HepG2 (cell line): ENCODE measurements at regions not wholly inside any gene's neighbourhood (a gene's known extent, or its start where the extent isn't known, plus 50 kb on each side); places are given as distances from the start of the nearest gene placed in this dataset.

Source experiments
- ATAC-seq: fragments of 200-7000 bp; cut with Tn5 transposase; 3 replicates; pipeline ENCODE4 v1.9.1; 2020; ENCODE audit warnings: mild to moderate bottlenecking, moderate library complexity
- BruUV-seq: library from RNA; stranded (reverse); fragments of 400-500 nt; replicated peaks from 2 replicates; lab custom pipeline; 2021; lab: Mats Ljungman, UMichigan
- CTCF ChIA-PET: fragments of 300-600 bp; formaldehyde crosslinking; extraction: SDS; loops from one replicate; lab custom pipeline; 2021; ENCODE audit warnings: low total read pairs, inconsistent platforms, low intra/inter-chr PET ratio; lab: Yijun Ruan, JAX
- POLR2A ChIA-PET: fragments of 350-600 bp; sonication (Branson Sonifier 250); formaldehyde crosslinking; loops from one replicate; lab custom pipeline; 2020; ENCODE audit warnings: antibody characterized with exemption, inconsistent platforms; lab: Yijun Ruan, JAX
- DNase-seq: peaks from one replicate; pipeline ENCODE4 v3.0.0-alpha.2; 2015; ENCODE audit warnings: low spot score
- FAIRE-seq: peaks from 3 replicates; lab custom pipeline; 2011; peaks lifted over from hg19 to GRCh38; lab: Jason Lieb, UNC
- H2AFZ ChIP-seq: one replicate; pipeline ENCODE4 v1.6.1; 2011; ENCODE audit warnings: low read length, inconsistent platforms
- H3K27ac ChIP-seq: fragments of 300-600 bp; 3 replicates; pipeline ENCODE4 v1.8.0; 2011; ENCODE audit warnings: mixed run types, mild to moderate bottlenecking, mixed read lengths, low read length, inconsistent platforms; ENCODE audit not compliant: insufficient read depth; ENCODE audit errors: extremely low read length
- H3K27me3 ChIP-seq, 2 experiments: fragments of 200-600 bp in 1 of 2; 2 replicates in 1 of 2; 3 replicates in 1 of 2; pipeline versions ENCODE4 v1.6.0 to v1.8.0; 2011; ENCODE audit warnings: low read length in 2 of 2, mild to moderate bottlenecking in 2 of 2, moderate library complexity in 2 of 2, inconsistent platforms in 1 of 2; ENCODE audit not compliant: insufficient read depth in 2 of 2, control insufficient read depth in 1 of 2
- H3K36me3 ChIP-seq, 2 experiments: fragments of 200-600 bp in 1 of 2; replicated peaks in 1 of 2; 2 replicates in 1 of 2; 3 replicates in 1 of 2; pipeline versions ENCODE4 v1.5.1 to v1.8.0; 2011; ENCODE audit warnings: low read length in 2 of 2, inconsistent platforms in 1 of 2; ENCODE audit not compliant: insufficient read depth in 2 of 2, control insufficient read depth in 1 of 2
- H3K4me1 ChIP-seq: 2 replicates; pipeline ENCODE4 v1.5.1; 2012; ENCODE audit warnings: low read length, inconsistent platforms; ENCODE audit not compliant: insufficient read depth
- H3K4me2 ChIP-seq: 2 replicates; pipeline ENCODE4 v1.6.0; 2011; ENCODE audit warnings: low read depth, low read length, inconsistent platforms
- H3K4me3 ChIP-seq, 3 experiments: fragments of 200-600 bp in 1 of 3; sonication (generic), shearing (Covaris generic) in 1 of 3; replicated peaks in 1 of 3; 2 replicates each; pipeline ENCODE4 v1.5.1; 2011 to 2016; ENCODE audit warnings: low read length in 3 of 3, inconsistent platforms in 2 of 3, low read depth in 2 of 3, mild to moderate bottlenecking in 2 of 3, control low read depth in 1 of 3, mixed read lengths in 1 of 3; ENCODE audit not compliant: insufficient read depth in 1 of 3
- H3K79me2 ChIP-seq: one replicate; pipeline ENCODE4 v1.6.1; 2011; ENCODE audit warnings: low read length, inconsistent platforms; ENCODE audit not compliant: insufficient read depth
- H3K9ac ChIP-seq: 2 replicates; pipeline ENCODE4 v1.6.0; 2011; ENCODE audit warnings: mild to moderate bottlenecking, low read depth, low read length, inconsistent platforms; ENCODE audit not compliant: insufficient read depth
- H3K9me3 ChIP-seq: 2 replicates; pipeline ENCODE4 v1.5.1; 2012; ENCODE audit warnings: mild to moderate bottlenecking, low read length
- H4K20me1 ChIP-seq: 2 replicates; pipeline ENCODE4 v1.6.0; 2011; ENCODE audit warnings: inconsistent platforms, mild to moderate bottlenecking, low read length, moderate library complexity; ENCODE audit not compliant: insufficient read depth
- AHR ChIP-seq: IDR thresholded peaks from 2 replicates; pipeline ENCODE4 v1.6.1; 2018; ENCODE audit warnings: missing genetic modification reagents, missing compliant biosample characterization
- DNMT3B ChIP-seq: conservative IDR thresholded peaks from 2 replicates; pipeline ENCODE4 v1.6.1; 2016; ENCODE audit warnings: missing biosample characterization, control low read depth
- KDM1A ChIP-seq: IDR thresholded peaks from 2 replicates; pipeline ENCODE4 v1.6.1; 2016; ENCODE audit warnings: missing compliant biosample characterization
- KDM5B ChIP-seq: sonication (generic); formaldehyde crosslinking; IDR thresholded peaks from 2 replicates; pipeline ENCODE4 v1.4.0; 2020; ENCODE audit warnings: missing genetic modification reagents, mild to moderate bottlenecking, borderline replicate concordance
- MATR3 ChIP-seq: sonication (generic); formaldehyde crosslinking; IDR thresholded peaks from 2 replicates; pipeline ENCODE4 v1.4.0; 2020; ENCODE audit warnings: missing genetic modification reagents
- MTA1 ChIP-seq: sonication (generic); formaldehyde crosslinking; IDR thresholded peaks from 2 replicates; pipeline ENCODE4 v1.4.0; 2020; ENCODE audit warnings: missing genetic modification reagents, mild to moderate bottlenecking, borderline replicate concordance
- MXD4 ChIP-seq: IDR thresholded peaks from 2 replicates; pipeline ENCODE4 v1.6.1; 2016; ENCODE audit warnings: mild to moderate bottlenecking, missing biosample characterization, missing genetic modification reagents
- MYC ChIP-seq: sonication (generic); formaldehyde crosslinking; IDR thresholded peaks from 2 replicates; pipeline ENCODE4 v1.9.0; 2021; ENCODE audit warnings: missing genetic modification reagents, borderline replicate concordance
- NBN ChIP-seq: fragments of 450-650 bp; conservative IDR thresholded peaks from 2 replicates; pipeline ENCODE4 v1.6.1; 2017
- TRIM24 ChIP-seq: sonication (generic); formaldehyde crosslinking; IDR thresholded peaks from 2 replicates; pipeline ENCODE4 v1.8.0; 2022; ENCODE audit warnings: mild to moderate bottlenecking, missing genetic modification reagents
- ZFP36L1 ChIP-seq: sonication (generic); formaldehyde crosslinking; IDR thresholded peaks from 2 replicates; pipeline ENCODE4 v1.8.0; 2022; ENCODE audit warnings: mild to moderate bottlenecking, missing genetic modification reagents, moderate library complexity
- ZFY ChIP-seq: sonication (generic); formaldehyde crosslinking; IDR thresholded peaks from 2 replicates; pipeline ENCODE4 v1.4.0; 2020; ENCODE audit warnings: missing genetic modification reagents
- ZFYVE20 ChIP-seq: sonication (generic); formaldehyde crosslinking; IDR thresholded peaks from 2 replicates; pipeline ENCODE4 v1.8.0; 2023; ENCODE audit warnings: low read depth, mild to moderate bottlenecking, moderate library complexity, missing genetic modification reagents, borderline replicate concordance
- ZMAT5 ChIP-seq: sonication (generic); formaldehyde crosslinking; IDR thresholded peaks from 2 replicates; pipeline ENCODE4 v1.5.0; 2020; ENCODE audit warnings: mild to moderate bottlenecking, low read depth, missing genetic modification reagents, borderline replicate concordance
- ZNF574 ChIP-seq: sonication (generic); formaldehyde crosslinking; IDR thresholded peaks from 2 replicates; pipeline ENCODE4 v1.4.0; 2020; ENCODE audit warnings: missing genetic modification reagents
- ZNF775 ChIP-seq: sonication (generic); formaldehyde crosslinking; IDR thresholded peaks from 2 replicates; pipeline ENCODE4 v1.4.0; 2020; ENCODE audit warnings: missing genetic modification reagents, mild to moderate bottlenecking, moderate library complexity, borderline replicate concordance
- WGBS: methylation state at CpG from one replicate; pipeline ENCODE4 v1.1.6; 2017; ENCODE audit warnings: low lambda C conversion rate; 5-methylcytosine and 5-hydroxymethylcytosine counted together
- in situ Hi-C: cut with HindIII; loops from 2 replicates; pipeline ENCODE4 v1.10.0; 2017; ENCODE audit warnings: low pct_unique_long_range_greater_than_20kb; ENCODE audit not compliant: extremely low pct_ligation_motif_present
- intact Hi-C: fragments of 100-400 bp; cut with micrococcal nuclease; formaldehyde crosslinking; loops from one replicate; pipeline ENCODE4 v1.10.0; 2022; ENCODE audit not compliant: unreplicated experiment

DNA sequence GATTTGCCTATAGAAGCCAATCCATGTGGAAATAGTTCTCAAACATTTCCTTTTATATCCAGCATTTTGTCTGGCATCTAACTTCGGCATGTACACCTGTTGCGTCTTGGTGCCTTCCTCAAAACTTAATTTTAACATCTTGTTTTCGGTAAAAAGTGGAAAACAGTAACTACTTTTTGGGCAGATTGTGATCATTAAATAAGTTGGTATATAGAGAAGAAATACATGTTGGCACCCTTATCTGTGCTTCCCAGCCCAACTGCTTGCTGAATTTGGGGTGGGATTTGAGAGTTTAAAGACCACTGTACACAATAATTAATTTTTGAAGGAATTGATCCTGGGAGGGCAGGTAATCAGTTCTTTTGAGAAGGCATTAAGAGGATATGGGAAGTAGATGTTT is 566.8 kb downstream of the PDCD6IP start:
- 28% methylated on average over 3 of the region's 3 CpGs for WGBS
- H3K27me3 ChIP-seq: no peaks in the 10 kb centered on the region
- no TSS peak for BruUV-seq
- no peak overlapping the region for H2AFZ ChIP-seq
- H3K9me3 ChIP-seq: no peaks in the 10 kb centered on the region
- no peak overlapping the region for H3K4me2 ChIP-seq
- no peak overlapping the region for H3K4me3 ChIP-seq
- DNase-seq (no peak), ATAC-seq (no peak), FAIRE-seq (no peak)
- ChIA-PET POLR2A (no interaction called here), CTCF (no interaction called here)
- no peaks in the 10 kb centered on the region for H3K4me1 ChIP-seq
- H3K9ac ChIP-seq: no peak overlapping the region
- no peak overlapping the region for H3K27ac ChIP-seq
- in situ Hi-C loops (no loop called here), intact Hi-C loops (no loop called here)
- no peaks in the 10 kb centered on the region for H3K79me2 ChIP-seq
- no peaks in the 10 kb centered on the region for H4K20me1 ChIP-seq
- H3K36me3 ChIP-seq: no peaks in the 10 kb centered on the region
- no peak for TF ChIP-seq MYC

- no peak for FAIRE-seq
- no peak overlapping the region for H2AFZ ChIP-seq
- H3K79me2 ChIP-seq: no peaks in the 10 kb centered on the region
- no peaks in the 10 kb centered on the region for H3K4me1 ChIP-seq
- no peak overlapping the region for H3K4me3 ChIP-seq
- no TSS peak for BruUV-seq
- DNase-seq: no peak
- CTCF ChIA-PET: no interaction called here
- no peak overlapping the region for H3K4me2 ChIP-seq
- no peaks in the 10 kb centered on the region for H3K36me3 ChIP-seq
- no peak for ATAC-seq
- no peak overlapping the region for H3K9ac ChIP-seq
- no peaks in the 10 kb centered on the region for H3K27me3 ChIP-seq
- no peaks in the 10 kb centered on the region for H3K9me3 ChIP-seq
- POLR2A ChIA-PET: no interaction called here
- in situ Hi-C loops (no loop called here), intact Hi-C loops (no loop called here)
- 2% methylated on average over 2 of the region's 2 CpGs for WGBS
- no peaks in the 10 kb centered on the region for H4K20me1 ChIP-seq
- H3K27ac ChIP-seq: no peak overlapping the region
- TF ChIP-seq KDM5B: no peak
- TF ChIP-seq ZNF574 (CRISPR knock-in tag): no peak
- no peak for TF ChIP-seq NBN
- no peak for TF ChIP-seq ZFYVE20
- no peak for TF ChIP-seq ZNF775 (CRISPR knock-in tag)
- no peak for TF ChIP-seq ZFY (CRISPR knock-in tag)
- no peak for TF ChIP-seq MTA1
- TF ChIP-seq MATR3: no peak
- TF ChIP-seq AHR: no peak
- TF ChIP-seq TRIM24 (CRISPR knock-in tag): no peak
- no peak for TF ChIP-seq ZMAT5 (CRISPR knock-in tag)
- no peak for TF ChIP-seq KDM1A
- TF ChIP-seq ZFP36L1 (CRISPR knock-in tag): no peak
- TF ChIP-seq DNMT3B: no peak
- TF ChIP-seq MXD4 (CRISPR knock-in tag): no peak
- TF ChIP-seq, all 625 proteins: peak for 0
These were observed 567.3 kb downstream of the PDCD6IP start for GRCh38 chr3:34365771-34366170.
